DMS 273 treated with DMSO at 0.1 percent for 48 hours (cell line): ENCODE measurements at regions not wholly inside any gene's neighbourhood (a gene's known extent, or its start where the extent isn't known, plus 50 kb on each side); places are given as distances from the start of the nearest gene placed in this dataset.
"Not testable (repeated sequence)": the region's sequence is repeated elsewhere in the genome, so short reads cannot be mapped to it uniquely, and the experiment has no call there.

Source experiments
- DNase-seq: peaks from one replicate; lab custom pipeline; 2025; lab: John Stamatoyannopoulos, UW

DNA sequence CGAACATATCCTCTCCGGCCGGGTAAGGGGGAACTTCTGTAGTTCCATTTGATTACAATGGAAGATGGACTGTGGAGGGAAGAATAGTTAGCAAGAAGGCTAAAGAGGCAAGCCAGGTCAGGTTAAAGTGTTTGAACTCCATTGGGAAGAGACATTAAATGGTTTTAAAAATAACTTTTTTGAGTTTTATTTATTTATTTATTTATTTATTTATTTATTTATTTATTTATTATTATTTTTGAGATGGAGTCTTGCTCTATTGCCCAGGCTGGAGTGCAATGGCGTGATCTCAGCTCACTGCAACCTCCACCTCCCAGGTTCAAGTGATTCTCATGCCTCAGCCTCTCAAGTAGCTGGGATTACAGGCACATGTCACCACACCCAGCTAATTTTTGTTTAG lies 441.9 kb downstream of the TOX3 start:
- not testable (repeated sequence) for DNase-seq

GRCh38 chr16:52103791-52104190 lies 443.2 kb downstream of the TOX3 start:
- DNase-seq = no peak

DNA sequence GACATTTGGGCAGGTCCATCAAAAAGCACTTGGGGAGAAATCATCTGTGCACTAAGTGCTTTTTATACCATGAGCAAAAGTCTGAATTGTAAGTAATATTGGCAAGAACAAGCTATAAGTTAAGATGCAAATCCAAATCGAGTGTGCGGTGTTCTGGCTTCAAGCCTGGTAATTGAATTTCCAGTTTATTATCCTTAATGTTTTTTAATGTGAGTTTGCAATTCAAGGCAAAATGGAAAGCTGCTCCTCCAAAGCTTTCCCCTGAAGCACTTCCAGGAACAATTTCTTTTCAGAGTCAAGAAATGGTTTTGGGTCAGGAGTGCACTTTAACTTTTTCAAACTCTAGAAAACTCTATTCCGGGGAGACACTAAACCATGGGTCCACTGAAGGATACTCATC lies 445.7 kb downstream of the TOX3 start:
- DNase-seq = no peak

- no peak for DNase-seq
Observed at GRCh38 chr16:52099382-52099781, 447.6 kb downstream of the TOX3 start.

GRCh38 chr16:52095471-52095870 lies 451.5 kb downstream of the TOX3 start:
- no peak for DNase-seq

- DNase-seq = no peak
Observed at GRCh38 chr16:52092126-52092525, 454.8 kb downstream of the TOX3 start.

- DNase-seq = peak; percentile 27
Observed at GRCh38 chr16:52090080-52090479, 456.9 kb downstream of the TOX3 start.

- DNase-seq = no peak
Observed at GRCh38 chr16:52089476-52089875, 457.5 kb downstream of the TOX3 start.

- DNase-seq = no peak
Observed at GRCh38 chr16:52086901-52087300, 460.0 kb downstream of the TOX3 start.

DNA sequence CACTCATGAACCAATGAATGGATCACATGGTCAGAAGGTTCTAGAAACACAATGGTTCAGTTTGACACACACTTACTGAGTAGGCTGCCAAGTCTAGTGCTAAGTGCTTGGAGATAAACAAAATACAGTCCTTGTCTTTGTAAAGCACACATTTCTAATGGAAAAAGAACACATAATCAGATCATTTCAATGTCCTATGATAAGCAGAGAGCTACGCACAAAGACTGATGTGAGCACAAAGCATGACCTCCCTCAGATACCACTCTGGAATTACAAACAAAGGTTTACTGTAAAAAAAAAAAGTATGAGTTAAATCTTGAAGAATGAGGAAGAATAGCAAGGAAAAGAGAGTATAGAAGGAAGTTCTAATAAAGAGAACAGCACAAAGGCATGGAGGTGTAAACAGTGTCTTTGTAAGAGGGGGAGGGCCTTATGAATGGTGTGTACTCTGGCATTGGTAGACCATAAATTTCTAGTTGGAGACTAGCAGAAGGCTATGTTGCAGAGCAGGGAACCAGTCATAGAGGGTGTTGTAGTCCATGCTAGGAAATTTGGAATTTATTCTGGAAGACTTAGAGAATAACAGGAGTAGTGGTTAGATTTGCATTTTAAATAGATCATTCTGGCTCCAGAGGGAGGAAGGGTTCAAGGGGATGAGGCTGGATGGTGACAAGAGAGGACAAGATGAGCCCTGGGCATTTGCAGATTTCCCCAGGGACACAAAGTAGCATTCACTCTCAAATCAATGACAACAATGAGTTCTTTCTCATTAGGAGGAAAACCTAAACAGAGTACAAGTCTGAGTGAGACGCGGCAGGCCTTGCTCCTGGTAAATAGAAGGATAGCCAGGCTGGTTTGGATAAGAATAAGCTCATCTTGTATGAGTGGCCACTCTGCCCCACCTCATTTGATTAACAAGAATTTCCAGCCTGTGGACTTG lies 468.0 kb downstream of the TOX3 start:
- DNase-seq = no peak

DNA sequence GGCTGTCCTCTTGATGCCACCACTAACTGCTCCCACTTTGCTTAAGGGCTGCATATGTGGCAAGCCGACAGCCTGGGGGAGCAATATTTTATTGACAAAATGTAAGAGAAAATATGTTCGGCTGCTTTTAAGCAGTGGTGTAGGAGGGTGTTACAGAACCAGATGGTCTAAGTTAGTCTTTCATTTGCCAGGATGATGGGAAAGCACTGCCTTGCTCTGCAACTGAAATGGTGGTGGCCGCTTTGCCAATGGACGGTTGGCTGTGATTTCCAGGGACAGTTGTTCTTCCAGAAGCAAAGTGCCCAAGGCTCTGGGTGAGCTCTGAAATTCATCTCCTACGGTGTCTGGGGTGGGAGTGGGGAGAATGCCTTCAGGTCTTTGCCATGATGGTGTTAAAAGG lies 469.3 kb downstream of the TOX3 start:
- DNase-seq = no peak

DNA sequence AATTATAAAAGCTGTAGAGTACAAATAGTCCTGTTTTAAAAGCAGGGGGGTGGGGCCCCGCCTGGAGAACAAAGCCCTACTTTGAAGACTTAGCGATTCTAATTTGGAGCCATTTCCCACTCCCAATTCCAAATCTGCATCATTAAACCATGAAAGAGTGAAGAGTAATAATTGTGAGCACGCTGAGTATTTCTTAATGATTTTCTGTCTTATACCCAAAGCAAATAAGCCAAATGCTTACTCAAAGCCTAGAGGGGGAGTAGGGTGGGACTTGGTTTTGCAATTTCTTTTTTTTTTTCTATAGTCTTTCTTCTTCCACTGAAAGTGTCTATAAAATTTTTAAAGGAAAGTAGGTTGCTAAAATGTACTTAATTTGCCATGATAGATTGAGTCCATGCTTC lies 470.1 kb downstream of the TOX3 start:
- DNase-seq = no peak

GRCh38 chr16:52076332-52076731 lies 470.6 kb downstream of the TOX3 start:
- no peak for DNase-seq

- DNase-seq = no peak
Observed at GRCh38 chr16:52074133-52074532, 472.8 kb downstream of the TOX3 start.

GRCh38 chr16:52073024-52073423 lies 473.9 kb downstream of the TOX3 start:
- DNase-seq = peak; percentile 81

DNA sequence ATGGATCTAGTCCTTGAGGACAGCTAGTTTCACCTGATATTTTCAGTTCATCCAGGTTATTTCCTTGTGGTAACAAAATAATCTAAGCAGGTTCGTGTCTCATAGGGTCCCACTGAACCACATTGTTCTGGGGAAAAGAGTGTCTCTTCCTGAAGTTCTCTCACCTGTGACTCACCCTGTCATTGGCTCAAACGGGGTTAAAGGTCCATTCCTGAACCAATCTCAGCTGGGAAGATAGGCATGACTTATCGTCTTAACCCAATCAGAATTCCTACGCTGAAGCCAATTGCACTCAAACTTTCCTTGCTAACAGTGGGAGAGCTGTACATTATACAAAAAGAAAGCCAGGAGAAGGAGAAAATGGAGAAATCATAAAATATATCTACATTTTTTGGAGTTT lies 475.8 kb downstream of the TOX3 start:
- DNase-seq = no peak

GRCh38 chr16:52070341-52071057 lies 476.4 kb downstream of the TOX3 start:
- no peak for DNase-seq

GRCh38 chr16:52069866-52070265 lies 477.1 kb downstream of the TOX3 start:
- peak; percentile 23 for DNase-seq

- no peak for DNase-seq
Observed at GRCh38 chr16:52068447-52069074, 478.4 kb downstream of the TOX3 start.

- DNase-seq = no peak
Observed at GRCh38 chr16:52066962-52067361, 480.0 kb downstream of the TOX3 start.

- DNase-seq = no peak
Observed at GRCh38 chr16:52056259-52056658, 490.7 kb downstream of the TOX3 start.

GRCh38 chr16:52055381-52055780 lies 491.6 kb downstream of the TOX3 start:
- DNase-seq = no peak

- DNase-seq = no peak
Observed at GRCh38 chr16:52054326-52054725, 492.6 kb downstream of the TOX3 start.
